GM12878 (cell line): ENCODE measurements at regions not wholly inside any gene's neighbourhood (a gene's known extent, or its start where the extent isn't known, plus 50 kb on each side); places are given as distances from the start of the nearest gene placed in this dataset.

Source experiments
- ATAC-seq: fragments of 200-7000 bp; cut with Tn5 transposase; 3 replicates; pipeline ENCODE4 v1.9.1; 2020; ENCODE audit warnings: mild to moderate bottlenecking, moderate library complexity
- BruUV-seq: library from RNA; stranded (reverse); fragments of 400-500 nt; replicated peaks from 2 replicates; lab custom pipeline; 2021; lab: Mats Ljungman, UMichigan
- CTCF ChIA-PET: fragments of 300-600 bp; sonication (Branson Sonifier 250); formaldehyde crosslinking; extraction: SDS; loops from one replicate; lab custom pipeline; 2021; ENCODE audit warnings: inconsistent platforms; lab: Yijun Ruan, JAX
- POLR2A ChIA-PET: fragments of 350-600 bp; formaldehyde crosslinking; extraction: SDS; loops from one replicate; lab custom pipeline; 2021; ENCODE audit warnings: inconsistent platforms; lab: Charles Lee
- RAD21 ChIA-PET: fragments of 300-600 bp; sonication (Branson Sonifier 250); formaldehyde crosslinking; loops from one replicate; lab custom pipeline; 2023; ENCODE audit warnings: antibody characterized with exemption; ENCODE audit not compliant: unreplicated experiment; lab: Charles Lee
- SMC1A ChIA-PET: fragments of 300-600 bp; sonication (Branson Sonifier 250); formaldehyde crosslinking; loops from one replicate; lab custom pipeline; 2023; ENCODE audit not compliant: unreplicated experiment, uncharacterized antibody; lab: Charles Lee
- DNase-seq: peaks from one replicate; pipeline ENCODE4 v3.0.0-alpha.2; 2011; ENCODE audit warnings: low read depth, low spot score
- FAIRE-seq: peaks from 3 replicates; lab custom pipeline; 2011; peaks lifted over from hg19 to GRCh38; lab: Jason Lieb, UNC
- H2AFZ ChIP-seq: 2 replicates; pipeline ENCODE4 v1.6.0; 2011; ENCODE audit warnings: low read depth, low read length, control low read depth; ENCODE audit not compliant: control insufficient read depth
- H3K27ac ChIP-seq: 2 replicates; pipeline ENCODE4 v1.5.1; 2011; ENCODE audit warnings: control low read depth; ENCODE audit not compliant: control insufficient read depth, insufficient read depth
- H3K27me3 ChIP-seq, 2 experiments: replicated peaks in 1 of 2; 2 replicates each; pipeline versions ENCODE4 v1.6.0 to v1.6.1; 2011; ENCODE audit warnings: low read length in 1 of 2; ENCODE audit not compliant: control insufficient read depth in 2 of 2, insufficient read depth in 2 of 2
- H3K36me3 ChIP-seq, 2 experiments: 2 replicates each; pipeline ENCODE4 v1.5.1; 2011; ENCODE audit warnings: low read length in 1 of 2; ENCODE audit not compliant: control insufficient read depth in 2 of 2, insufficient read depth in 2 of 2
- H3K4me1 ChIP-seq: 2 replicates; pipeline ENCODE4 v1.6.1; 2011; ENCODE audit warnings: mild to moderate bottlenecking, low read length, moderate library complexity, mixed read lengths; ENCODE audit not compliant: control insufficient read depth, insufficient read depth
- H3K4me2 ChIP-seq: 2 replicates; pipeline ENCODE4 v1.6.0; 2011; ENCODE audit warnings: control low read depth; ENCODE audit not compliant: control insufficient read depth, insufficient read depth
- H3K4me3 ChIP-seq: fragments of 200-600 bp; sonication (generic); 2 replicates; pipeline ENCODE4 v1.5.1; 2016
- H3K79me2 ChIP-seq: 2 replicates; pipeline ENCODE4 v1.6.0; 2011; ENCODE audit warnings: low read length; ENCODE audit not compliant: control insufficient read depth, insufficient read depth
- H3K9ac ChIP-seq: 2 replicates; pipeline ENCODE4 v1.8.0; 2011; ENCODE audit warnings: low read length, control low read depth, mixed read lengths; ENCODE audit not compliant: control insufficient read depth, insufficient read depth
- H3K9me3 ChIP-seq: replicated peaks from 3 replicates; pipeline ENCODE4 v1.5.1; 2011; ENCODE audit warnings: mild to moderate bottlenecking, low read length; ENCODE audit not compliant: control insufficient read depth, insufficient read depth
- H4K20me1 ChIP-seq: 2 replicates; pipeline ENCODE4 v1.6.0; 2011; ENCODE audit not compliant: control insufficient read depth, insufficient read depth
- ATF7 ChIP-seq: fragments of 450-650 bp; IDR thresholded peaks from 2 replicates; pipeline ENCODE4 v1.6.1; 2016; ENCODE audit warnings: low read depth, mild to moderate bottlenecking
- CREM ChIP-seq: IDR thresholded peaks from 2 replicates; pipeline ENCODE4 v1.6.1; 2014; ENCODE audit warnings: antibody characterized with exemption, low read depth
- FOXK2 ChIP-seq: fragments of 450-650 bp; IDR thresholded peaks from 2 replicates; pipeline ENCODE4 v1.6.1; 2017; ENCODE audit warnings: mild to moderate bottlenecking, moderate library complexity
- MYB ChIP-seq: fragments of 150-350 bp; IDR thresholded peaks from 2 replicates; pipeline ENCODE4 v1.6.1; 2014; ENCODE audit warnings: mild to moderate bottlenecking, low read depth, low read length, borderline replicate concordance
- PML ChIP-seq: IDR thresholded peaks from 2 replicates; pipeline ENCODE4 v1.6.1; 2012; ENCODE audit warnings: low read length, inconsistent platforms
- RCOR1 ChIP-seq: conservative IDR thresholded peaks from 2 replicates; pipeline ENCODE4 v1.6.1; 2012; ENCODE audit warnings: low read depth, low read length, improper control_type of control experiment
- RELA ChIP-seq: fragments of 450-650 bp; IDR thresholded peaks from 2 replicates; pipeline ENCODE4 v1.8.0; 2014; ENCODE audit warnings: borderline replicate concordance; ENCODE audit not compliant: partially characterized antibody
- SIX5 ChIP-seq: IDR thresholded peaks from 2 replicates; pipeline ENCODE4 v1.6.1; 2011; ENCODE audit warnings: mild to moderate bottlenecking, low read depth, low read length, moderate library complexity; ENCODE audit not compliant: severe bottlenecking
- YY1 ChIP-seq: IDR thresholded peaks from 2 replicates; pipeline ENCODE4 v1.6.1; 2011; ENCODE audit warnings: low read depth, mild to moderate bottlenecking, low read length
- ZNF274 ChIP-seq: IDR thresholded peaks from one replicate; pipeline ENCODE4 v1.8.0; 2011; ENCODE audit not compliant: insufficient read length, insufficient read depth
- WGBS: methylation state at CpG from one replicate; pipeline ENCODE4 v1.1.6; 2016; ENCODE audit warnings: low lambda C conversion rate; ENCODE audit not compliant: insufficient replicate concordance, insufficient coverage; ENCODE audit errors: missing lambda C conversion rate; 5-methylcytosine and 5-hydroxymethylcytosine counted together
- in situ Hi-C: fragments of 300-500 bp; cut with MboI; formaldehyde crosslinking; loops from 9 replicates; pipeline ENCODE4 v1.14.3; 2018; ENCODE audit warnings: mixed read lengths
- intact Hi-C: fragments of 100-400 bp; cut with micrococcal nuclease; formaldehyde crosslinking; loops from one replicate; pipeline ENCODE4 v1.14.2; 2022; ENCODE audit not compliant: unreplicated experiment
- TF ChIP-seq, protein P1 (sequence below): IDR thresholded peaks from 2 replicates; pipeline ENCODE4 v1.6.1; 2012; ENCODE audit warnings: improper control_type of control experiment, low read depth, low read length; ENCODE audit not compliant: insufficient replicate concordance

DNA sequence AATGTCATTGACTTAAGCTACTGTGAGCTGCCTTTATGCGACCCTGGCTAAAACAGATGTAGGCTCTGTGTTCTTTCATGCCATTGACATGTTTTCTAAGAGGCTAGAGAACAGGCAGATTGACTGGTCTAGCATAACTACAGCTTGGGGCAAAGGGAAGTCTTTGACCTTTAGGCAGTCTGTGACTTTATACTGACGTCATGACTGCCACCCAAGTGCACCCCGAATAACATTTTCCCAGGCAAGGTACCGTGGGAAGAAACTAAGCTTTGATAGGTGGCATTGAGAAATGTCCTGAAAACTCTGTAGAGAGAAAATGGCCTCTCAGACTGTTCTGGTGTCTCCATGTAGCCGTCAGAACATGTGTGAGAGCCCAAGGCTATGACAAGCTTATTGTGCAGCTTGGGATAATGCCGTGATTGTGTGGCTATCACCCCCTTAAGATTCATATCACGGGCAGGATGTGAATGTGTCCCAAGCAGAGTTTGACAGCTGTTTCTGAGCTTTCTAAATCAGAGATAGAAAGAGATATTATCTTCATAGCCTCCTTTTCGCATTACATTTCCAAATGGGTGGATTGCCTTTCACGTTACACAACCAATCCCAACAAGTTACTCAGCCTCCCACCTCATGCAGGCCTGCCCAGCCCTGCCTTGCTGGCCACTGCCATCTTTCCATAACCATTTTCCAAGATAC, 672.2 kb upstream of the ACVR2A start:
- POLR2A ChIA-PET = interaction anchor here (1.8 kb wide), 1 partner anchor 9 kb away, joined by 6 read pairs; no protein-coding TSS in a partner anchor
- ATAC-seq (no peak), FAIRE-seq (no peak), DNase-seq (no peak)
- BruUV-seq = no TSS peak
- WGBS = 90% methylated on average over 9 of the region's 9 CpGs
- CTCF ChIA-PET = interaction anchor here (0.7 to 1.4 kb wide), 3 partner anchors 9 to 87 kb away, joined by 3 read pairs; no protein-coding TSS in a partner anchor
- intact Hi-C loops (no loop called here), in situ Hi-C loops (no loop called here)
- H3K4me3 ChIP-seq = no peak overlapping the region
- no peaks in the 10 kb centered on the region for H3K27me3 ChIP-seq
- no peaks in the 10 kb centered on the region for H3K36me3 ChIP-seq
- SMC1A ChIA-PET = interaction anchor here (0.6 to 5.5 kb wide), 5 partner anchors 9 to 279 kb away, joined by 3 to 21 read pairs (median 3); no protein-coding TSS in a partner anchor
- no peaks in the 10 kb centered on the region for H3K4me1 ChIP-seq
- TF ChIP-seq YY1 = 0 out of 2 replicates have a peak, but pooled peaks have one; percentile 12
- TF ChIP-seq RCOR1 = no peak
- no peak overlapping the region for H3K4me2 ChIP-seq
- no peaks in the 10 kb centered on the region; the same call in 1 of the 3 replicates for H3K9me3 ChIP-seq
- RAD21 ChIA-PET = interaction anchor here (2.1 to 2.2 kb wide), 2 partner anchors 9 to 88 kb away, joined by 4 to 10 read pairs; no protein-coding TSS in a partner anchor
- H3K27ac ChIP-seq = no peak overlapping the region
- H3K9ac ChIP-seq = no peak overlapping the region
- no peak overlapping the region for H2AFZ ChIP-seq
- H4K20me1 ChIP-seq = no peaks in the 10 kb centered on the region
- H3K79me2 ChIP-seq = no peaks in the 10 kb centered on the region

DNA sequence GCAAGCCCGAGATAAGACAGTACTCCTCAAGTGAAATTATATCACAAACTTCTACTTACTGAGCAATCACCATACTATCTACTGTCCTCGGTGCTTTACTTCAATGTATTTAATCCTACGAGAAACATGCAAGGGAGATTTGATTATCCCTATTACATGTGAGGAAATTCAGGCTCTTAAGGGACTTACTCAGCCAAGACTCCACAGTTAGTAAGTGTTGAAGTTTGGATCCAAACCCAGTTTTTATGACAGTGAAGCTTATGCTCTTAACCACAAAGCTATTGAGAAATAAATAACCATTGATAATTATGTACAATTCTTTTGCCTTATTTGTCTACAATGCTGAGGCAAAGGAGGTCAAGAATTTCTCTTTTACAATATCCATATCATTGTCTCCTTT, 672.9 kb upstream of the ACVR2A start:
- ChIA-PET POLR2A (no interaction called here), CTCF (interaction anchor here (0.7 to 1.0 kb wide), 2 partner anchors 52 to 87 kb away, joined by 3 read pairs; no protein-coding TSS in a partner anchor), RAD21 (interaction anchor here (2.2 kb wide), 1 partner anchor 10 kb away, joined by 10 read pairs; no protein-coding TSS in a partner anchor), SMC1A (interaction anchor here (0.6 to 5.5 kb wide), 4 partner anchors 10 to 278 kb away, joined by 3 to 21 read pairs (median 4); no protein-coding TSS in a partner anchor)
- H3K27ac ChIP-seq = no peak overlapping the region
- H3K9ac ChIP-seq = no peak overlapping the region
- no peaks in the 10 kb centered on the region for H3K36me3 ChIP-seq
- no peak overlapping the region for H3K4me3 ChIP-seq
- no peak overlapping the region for H2AFZ ChIP-seq
- no peaks in the 10 kb centered on the region for H3K4me1 ChIP-seq
- H3K9me3 ChIP-seq = no peaks in the 10 kb centered on the region; the same call in 2 of the 3 replicates
- ATAC-seq (no peak), DNase-seq (no peak), FAIRE-seq (no peak)
- in situ Hi-C loops = no loop called here
- no TSS peak for BruUV-seq
- H4K20me1 ChIP-seq = no peaks in the 10 kb centered on the region
- H3K79me2 ChIP-seq = no peaks in the 10 kb centered on the region
- H3K27me3 ChIP-seq = no peaks in the 10 kb centered on the region
- intact Hi-C loops = no loop called here
- 97% methylated on average over 3 of the region's 3 CpGs for WGBS
- H3K4me2 ChIP-seq = no peak overlapping the region
- TF ChIP-seq FOXK2 (no peak), MYB (no peak), RCOR1 (no peak), CREM (no peak), ATF7 (no peak), SIX5 (no peak), ZNF274 (no peak), RELA (no peak), PML (no peak)
- TF ChIP-seq, protein P1, sequence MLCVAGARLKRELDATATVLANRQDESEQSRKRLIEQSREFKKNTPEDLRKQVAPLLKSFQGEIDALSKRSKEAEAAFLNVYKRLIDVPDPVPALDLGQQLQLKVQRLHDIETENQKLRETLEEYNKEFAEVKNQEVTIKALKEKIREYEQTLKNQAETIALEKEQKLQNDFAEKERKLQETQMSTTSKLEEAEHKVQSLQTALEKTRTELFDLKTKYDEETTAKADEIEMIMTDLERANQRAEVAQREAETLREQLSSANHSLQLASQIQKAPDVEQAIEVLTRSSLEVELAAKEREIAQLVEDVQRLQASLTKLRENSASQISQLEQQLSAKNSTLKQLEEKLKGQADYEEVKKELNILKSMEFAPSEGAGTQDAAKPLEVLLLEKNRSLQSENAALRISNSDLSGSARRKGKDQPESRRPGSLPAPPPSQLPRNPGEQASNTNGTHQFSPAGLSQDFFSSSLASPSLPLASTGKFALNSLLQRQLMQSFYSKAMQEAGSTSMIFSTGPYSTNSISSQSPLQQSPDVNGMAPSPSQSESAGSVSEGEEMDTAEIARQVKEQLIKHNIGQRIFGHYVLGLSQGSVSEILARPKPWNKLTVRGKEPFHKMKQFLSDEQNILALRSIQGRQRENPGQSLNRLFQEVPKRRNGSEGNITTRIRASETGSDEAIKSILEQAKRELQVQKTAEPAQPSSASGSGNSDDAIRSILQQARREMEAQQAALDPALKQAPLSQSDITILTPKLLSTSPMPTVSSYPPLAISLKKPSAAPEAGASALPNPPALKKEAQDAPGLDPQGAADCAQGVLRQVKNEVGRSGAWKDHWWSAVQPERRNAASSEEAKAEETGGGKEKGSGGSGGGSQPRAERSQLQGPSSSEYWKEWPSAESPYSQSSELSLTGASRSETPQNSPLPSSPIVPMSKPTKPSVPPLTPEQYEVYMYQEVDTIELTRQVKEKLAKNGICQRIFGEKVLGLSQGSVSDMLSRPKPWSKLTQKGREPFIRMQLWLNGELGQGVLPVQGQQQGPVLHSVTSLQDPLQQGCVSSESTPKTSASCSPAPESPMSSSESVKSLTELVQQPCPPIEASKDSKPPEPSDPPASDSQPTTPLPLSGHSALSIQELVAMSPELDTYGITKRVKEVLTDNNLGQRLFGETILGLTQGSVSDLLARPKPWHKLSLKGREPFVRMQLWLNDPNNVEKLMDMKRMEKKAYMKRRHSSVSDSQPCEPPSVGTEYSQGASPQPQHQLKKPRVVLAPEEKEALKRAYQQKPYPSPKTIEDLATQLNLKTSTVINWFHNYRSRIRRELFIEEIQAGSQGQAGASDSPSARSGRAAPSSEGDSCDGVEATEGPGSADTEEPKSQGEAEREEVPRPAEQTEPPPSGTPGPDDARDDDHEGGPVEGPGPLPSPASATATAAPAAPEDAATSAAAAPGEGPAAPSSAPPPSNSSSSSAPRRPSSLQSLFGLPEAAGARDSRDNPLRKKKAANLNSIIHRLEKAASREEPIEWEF = no peak
